ENCODE measurements at regions not wholly inside any gene's neighbourhood (a gene's known extent, or its start where the extent isn't known, plus 50 kb on each side); places are given as distances from the start of the nearest gene placed in this dataset.

GRCh38 chr10:21145751-21146435, 248.8 kb upstream of the NEBL start:
- no TSS peak for BruUV-seq (replicated peaks)
- Mint-ChIP-seq H3K27ac (ENCODE audit: unreplicated experiment) (no peak overlapping the region), H3K4me3 (ENCODE audit: low read depth, unreplicated experiment) (no peak overlapping the region), H3K9me3 (ENCODE audit: low read depth, unreplicated experiment) (no peaks in the 10 kb centered on the region), H3K4me1 (ENCODE audit: low read depth, unreplicated experiment) (no peaks in the 10 kb centered on the region), H3K36me3 (ENCODE audit: insufficient read depth, unreplicated experiment) (no peaks in the 10 kb centered on the region), H3K27me3 (ENCODE audit: unreplicated experiment) (no peaks in the 10 kb centered on the region)
- no peak for TF ChIP-seq CTCF (IDR thresholded peaks at IDR 0.05; ENCODE audit: unreplicated experiment)
- no peak for DNase-seq
- intact Hi-C loops (cut with micrococcal nuclease; ENCODE audit: unreplicated experiment): no loop called here
- CTCF ChIA-PET: no interaction called here

GRCh38 chr10:21144047-21144446, 246.9 kb upstream of the NEBL start:
- TF ChIP-seq CTCF (IDR thresholded peaks at IDR 0.05; ENCODE audit: unreplicated experiment): no peak
- no TSS peak for BruUV-seq (replicated peaks)
- DNase-seq: no peak
- Mint-ChIP-seq H3K4me3 (ENCODE audit: low read depth, unreplicated experiment) (no peak overlapping the region), H3K9me3 (ENCODE audit: low read depth, unreplicated experiment) (no peaks in the 10 kb centered on the region), H3K27ac (ENCODE audit: unreplicated experiment) (no peak overlapping the region), H3K27me3 (ENCODE audit: unreplicated experiment) (no peaks in the 10 kb centered on the region), H3K36me3 (ENCODE audit: insufficient read depth, unreplicated experiment) (no peaks in the 10 kb centered on the region), H3K4me1 (ENCODE audit: low read depth, unreplicated experiment) (no peaks in the 10 kb centered on the region)
- intact Hi-C loops (cut with micrococcal nuclease; ENCODE audit: unreplicated experiment): no loop called here
- CTCF ChIA-PET: no interaction called here

GRCh38 chr10:21141946-21142492, 244.9 kb upstream of the NEBL start:
- intact Hi-C loops (cut with micrococcal nuclease; ENCODE audit: unreplicated experiment): no loop called here
- no peak for TF ChIP-seq CTCF (IDR thresholded peaks at IDR 0.05; ENCODE audit: unreplicated experiment)
- DNase-seq: no peak
- CTCF ChIA-PET: no interaction called here
- H3K9me3 Mint-ChIP-seq (ENCODE audit: low read depth, unreplicated experiment): no peaks in the 10 kb centered on the region
- H3K27me3 Mint-ChIP-seq (ENCODE audit: unreplicated experiment): no peaks in the 10 kb centered on the region
- no peak overlapping the region for H3K27ac Mint-ChIP-seq (ENCODE audit: unreplicated experiment)
- no peak overlapping the region for H3K4me3 Mint-ChIP-seq (ENCODE audit: low read depth, unreplicated experiment)
- no peaks in the 10 kb centered on the region for H3K36me3 Mint-ChIP-seq (ENCODE audit: insufficient read depth, unreplicated experiment)
- BruUV-seq (replicated peaks): no TSS peak
- no peaks in the 10 kb centered on the region for H3K4me1 Mint-ChIP-seq (ENCODE audit: low read depth, unreplicated experiment)

GRCh38 chr10:21138769-21139340, 241.7 kb upstream of the NEBL start:
- H3K36me3 Mint-ChIP-seq (ENCODE audit: insufficient read depth, unreplicated experiment): no peaks in the 10 kb centered on the region
- intact Hi-C loops (cut with micrococcal nuclease; ENCODE audit: unreplicated experiment): no loop called here
- no TSS peak for BruUV-seq (replicated peaks)
- CTCF ChIA-PET: interaction anchor here (0.7 kb wide), 1 partner anchor 14 kb away, joined by 3 read pairs; no protein-coding TSS in a partner anchor
- H3K9me3 Mint-ChIP-seq (ENCODE audit: low read depth, unreplicated experiment): no peaks in the 10 kb centered on the region
- no peak for DNase-seq
- TF ChIP-seq CTCF (IDR thresholded peaks at IDR 0.05; ENCODE audit: unreplicated experiment): no peak
- H3K27me3 Mint-ChIP-seq (ENCODE audit: unreplicated experiment): no peaks in the 10 kb centered on the region
- peaks cover 14% of the 10 kb centered on the region for H3K4me1 Mint-ChIP-seq (ENCODE audit: low read depth, unreplicated experiment)
- H3K27ac Mint-ChIP-seq (ENCODE audit: unreplicated experiment): no peak overlapping the region
- H3K4me3 Mint-ChIP-seq (ENCODE audit: low read depth, unreplicated experiment): no peak overlapping the region
